NCI-H146 (cell line): ENCODE measurements at regions not wholly inside any gene's neighbourhood (a gene's known extent, or its start where the extent isn't known, plus 50 kb on each side); places are given as distances from the start of the nearest gene placed in this dataset.
"Not testable (repeated sequence)": the region's sequence is repeated elsewhere in the genome, so short reads cannot be mapped to it uniquely, and the experiment has no call there.

Source experiments
- DNase-seq: peaks from one replicate; lab custom pipeline; 2025; lab: John Stamatoyannopoulos, UW

GRCh38 chr3:95468331-95468730 lies 1346.1 kb upstream of the EPHA6 start:
- DNase-seq, result no peak

DNA sequence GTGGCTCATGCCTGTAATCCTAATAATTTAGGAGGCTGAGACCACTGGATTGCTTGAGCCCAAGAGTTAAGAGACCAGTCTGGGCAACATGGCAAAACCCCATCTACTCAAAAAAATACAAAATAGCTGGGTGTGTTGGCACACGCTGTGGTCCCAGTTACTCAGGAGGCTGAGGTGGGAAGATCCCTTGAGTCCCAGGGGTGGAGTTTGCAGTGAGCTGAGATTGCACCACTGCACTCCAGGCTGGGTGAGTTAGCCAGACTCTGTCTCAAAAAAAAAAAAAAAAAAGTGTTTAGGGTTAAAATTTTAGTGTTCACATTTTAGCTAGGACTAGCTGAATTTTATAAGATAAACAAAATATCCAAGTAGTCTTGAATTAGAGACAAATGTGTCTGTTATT lies 1340.1 kb upstream of the EPHA6 start:
- DNase-seq, result no peak

DNA sequence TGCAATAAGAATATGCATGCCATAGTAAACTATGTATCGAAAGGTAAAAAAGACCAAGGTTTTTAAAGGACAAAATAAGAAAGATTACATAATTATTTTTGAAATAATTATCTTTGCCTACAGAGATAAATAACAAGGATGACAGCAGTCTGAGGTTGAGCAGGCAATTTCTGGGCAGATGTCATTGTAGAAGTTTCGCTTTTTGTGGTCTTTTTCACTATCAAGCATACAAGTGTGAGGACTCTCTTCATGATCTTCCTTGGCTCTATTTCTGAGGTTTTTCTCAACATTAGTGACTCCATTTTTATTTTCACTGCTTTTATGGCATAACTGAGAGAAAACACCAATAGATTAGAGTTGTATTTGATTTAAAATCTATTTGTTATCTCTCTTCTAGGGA lies 1337.9 kb upstream of the EPHA6 start:
- no peak for DNase-seq

- DNase-seq, result no peak
These were observed 1308.2 kb upstream of the EPHA6 start for GRCh38 chr3:95506174-95506573.

DNA sequence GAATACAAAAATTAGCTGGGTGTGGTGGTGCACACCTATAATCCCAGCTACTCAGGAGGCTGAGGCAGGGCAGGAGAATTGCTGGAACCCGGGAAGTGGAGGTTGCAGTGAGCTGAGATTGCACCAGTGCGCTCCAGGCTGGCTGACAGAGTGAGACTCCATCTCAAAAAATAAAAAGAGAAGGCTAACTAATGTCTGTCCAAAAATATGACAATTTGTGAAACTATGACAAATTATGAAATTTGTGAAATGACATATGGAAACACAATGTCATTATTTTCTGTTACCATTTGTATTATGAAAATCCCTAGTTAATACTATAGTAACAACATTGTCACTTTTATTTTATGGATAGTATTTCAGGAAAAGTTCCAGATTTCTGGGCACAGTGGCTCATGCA lies 1306.3 kb upstream of the EPHA6 start:
- DNase-seq, result no peak

- no peak for DNase-seq
These were observed 1302.6 kb upstream of the EPHA6 start for GRCh38 chr3:95511828-95512227.

DNA sequence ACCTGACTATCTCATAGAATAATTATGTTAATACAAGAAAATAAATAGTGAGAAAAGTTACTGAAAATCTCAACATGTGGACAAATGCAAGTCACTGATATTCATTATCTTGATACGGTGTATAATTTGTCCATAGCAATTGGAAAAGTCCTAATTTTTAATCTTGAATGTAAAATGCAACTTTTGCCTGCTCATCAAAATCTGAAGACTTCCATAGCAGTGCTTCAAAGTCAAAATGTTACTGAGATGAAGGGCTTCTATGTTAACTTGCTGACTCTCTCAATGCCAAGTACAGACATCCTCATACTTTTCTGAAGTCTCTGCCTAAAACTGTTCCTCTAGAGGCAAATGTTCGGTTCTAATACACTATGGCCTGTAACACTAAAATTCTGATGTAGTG lies 1300.1 kb upstream of the EPHA6 start:
- no peak for DNase-seq

GRCh38 chr3:95521396-95521795 lies 1293.0 kb upstream of the EPHA6 start:
- DNase-seq, result no peak

GRCh38 chr3:95522449-95522848 lies 1291.9 kb upstream of the EPHA6 start:
- DNase-seq, result no peak

GRCh38 chr3:95539950-95540483 lies 1274.4 kb upstream of the EPHA6 start:
- no peak for DNase-seq

DNA sequence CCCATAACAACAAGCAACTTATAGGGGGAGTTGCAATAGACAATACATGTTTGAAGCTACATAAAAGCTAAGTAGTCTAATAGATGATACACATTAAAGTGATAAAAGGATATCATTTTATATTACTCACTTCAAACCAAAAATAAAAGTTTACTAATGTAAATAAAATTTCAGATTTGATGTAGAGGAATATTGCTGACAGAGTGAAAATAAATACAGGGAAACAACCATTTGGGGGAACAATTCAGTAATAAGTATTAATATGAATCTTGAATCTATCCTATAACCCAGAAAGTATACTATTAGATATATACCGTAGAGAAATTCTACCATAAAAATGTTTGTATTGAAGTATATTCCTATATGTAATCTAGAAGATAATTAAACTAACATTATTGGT lies 1248.9 kb upstream of the EPHA6 start:
- no peak for DNase-seq

DNA sequence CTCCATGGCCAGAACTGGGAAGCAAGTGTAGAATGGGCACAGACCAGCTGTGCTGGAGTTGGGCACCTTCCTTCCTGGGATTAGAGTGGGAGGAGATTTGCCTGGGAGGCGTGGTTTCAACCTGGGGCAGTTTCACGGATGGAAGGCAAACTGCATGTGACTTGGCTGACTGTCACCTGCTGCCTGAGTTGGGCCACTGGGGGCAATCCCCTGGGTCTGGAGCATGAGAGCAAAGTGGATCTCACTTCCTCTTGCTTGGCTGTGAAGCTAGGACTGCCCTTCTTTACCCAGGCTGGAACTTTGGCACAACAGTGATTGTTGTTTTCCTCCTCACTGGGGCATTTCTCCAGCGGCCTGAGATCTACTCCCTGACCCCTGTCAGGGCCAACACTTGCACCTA lies 1247.0 kb upstream of the EPHA6 start:
- DNase-seq, result no peak

DNA sequence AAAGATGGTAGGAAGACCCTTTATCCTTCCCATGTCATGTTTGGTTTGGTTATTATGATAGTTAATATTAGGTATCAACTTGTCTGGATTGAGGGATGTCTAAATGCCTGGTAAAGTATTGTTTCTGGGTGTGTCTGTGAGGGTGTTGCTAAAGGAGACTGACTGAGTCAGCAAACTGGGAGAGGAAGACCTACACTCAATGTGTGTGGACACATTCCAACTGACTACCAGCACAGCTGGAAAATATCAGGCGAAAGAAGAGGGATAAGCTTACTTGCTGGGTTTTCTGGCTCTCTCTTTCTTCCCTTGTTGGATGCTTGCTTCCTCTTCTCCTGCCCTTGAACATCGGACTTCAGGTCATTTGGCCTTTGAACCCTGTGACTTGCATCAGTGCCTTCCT lies 1227.6 kb upstream of the EPHA6 start:
- DNase-seq, result no peak

DNA sequence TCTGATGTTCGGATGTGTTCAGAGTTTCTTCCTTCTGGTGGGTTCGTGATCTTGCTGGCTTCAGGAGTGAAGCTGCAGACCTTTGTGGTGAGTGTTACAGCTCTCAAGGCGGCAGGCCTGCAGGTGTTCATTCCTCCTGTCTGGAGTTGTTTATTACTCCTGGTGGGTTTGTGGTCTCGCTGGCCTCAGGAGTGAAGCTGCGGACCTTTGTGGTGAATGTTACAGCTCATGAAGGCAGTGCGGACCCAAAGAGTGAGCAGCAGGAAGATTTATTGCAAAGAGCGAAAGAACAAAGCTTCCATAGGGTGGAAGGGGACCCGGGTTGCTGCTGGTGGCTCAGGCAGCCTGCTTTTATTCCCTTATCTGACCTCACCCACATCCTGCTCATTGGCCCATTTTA lies 1226.8 kb upstream of the EPHA6 start:
- not testable (repeated sequence) for DNase-seq

GRCh38 chr3:95588473-95588872 lies 1225.9 kb upstream of the EPHA6 start:
- DNase-seq, result no peak

DNA sequence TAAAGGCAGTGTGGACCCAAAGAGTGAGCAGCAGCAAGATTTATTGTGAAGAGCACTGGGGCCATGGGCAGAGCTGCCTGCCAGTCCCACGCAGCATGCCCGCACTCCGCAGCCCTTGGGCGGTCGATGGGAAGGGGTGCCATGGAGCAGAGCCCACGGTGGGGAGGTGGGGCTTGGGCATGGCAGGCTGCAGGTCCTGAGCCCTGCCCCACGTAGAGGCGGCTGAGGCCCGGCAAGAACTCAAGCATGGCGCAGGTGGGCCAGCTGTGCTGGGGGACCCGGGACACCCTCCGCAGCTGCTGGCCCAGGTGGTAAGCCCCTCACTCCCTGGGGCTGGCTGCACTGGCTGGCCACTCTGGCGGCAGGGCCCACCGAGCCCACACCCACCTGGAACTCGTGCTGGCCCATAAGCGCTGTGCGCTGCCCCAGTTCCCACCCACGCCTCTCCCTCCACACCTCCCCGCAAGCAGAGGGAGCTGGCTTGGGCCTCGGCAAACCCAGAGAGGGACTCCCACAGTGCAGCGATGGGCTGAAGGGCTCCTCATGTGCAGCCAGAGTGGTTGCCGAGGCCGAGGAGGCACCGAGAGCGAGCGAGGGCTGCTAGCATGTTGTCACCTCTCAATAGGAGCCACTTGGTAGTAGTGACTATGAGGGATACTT lies 1218.8 kb upstream of the EPHA6 start:
- DNase-seq, result no peak

DNA sequence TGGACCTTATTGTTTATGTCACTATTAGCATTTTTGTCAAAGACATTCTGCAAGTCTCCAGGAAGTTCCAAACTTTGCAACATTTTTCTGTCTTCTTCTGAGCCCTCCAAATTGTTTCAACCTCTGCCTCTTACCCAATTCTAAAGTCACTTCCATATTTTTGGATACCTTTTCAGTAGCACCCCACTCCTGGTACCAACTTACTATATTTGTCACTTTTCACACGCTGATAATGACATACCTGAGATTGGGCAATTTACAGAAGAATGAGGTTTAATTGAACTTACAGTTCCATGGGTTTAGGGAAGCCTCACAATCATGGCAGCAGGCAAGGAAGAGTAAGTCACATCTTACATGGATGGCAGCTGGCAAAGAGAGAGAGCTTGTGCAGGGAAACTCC lies 1206.5 kb upstream of the EPHA6 start:
- DNase-seq, result no peak

DNA sequence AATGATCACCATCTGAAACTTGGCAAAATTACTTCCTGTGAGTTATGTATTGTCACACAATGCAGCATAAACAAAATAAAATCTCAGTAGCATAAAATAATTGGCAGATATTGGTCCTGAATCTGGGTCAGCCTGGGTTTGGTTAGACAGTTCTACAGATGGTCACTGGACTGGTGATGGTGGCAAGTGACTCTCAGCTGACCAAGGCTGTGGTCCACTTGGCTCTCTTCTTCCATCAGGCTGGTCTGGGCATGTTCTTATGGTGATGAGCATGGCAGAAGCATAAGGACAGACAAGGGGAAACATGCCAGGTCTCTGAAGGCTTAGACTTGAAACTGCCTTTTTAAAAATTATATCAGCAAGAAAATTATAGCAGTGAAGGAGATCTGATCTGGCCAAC lies 1205.0 kb upstream of the EPHA6 start:
- DNase-seq, result no peak

GRCh38 chr3:95612611-95613010 lies 1201.8 kb upstream of the EPHA6 start:
- DNase-seq, result no peak

DNA sequence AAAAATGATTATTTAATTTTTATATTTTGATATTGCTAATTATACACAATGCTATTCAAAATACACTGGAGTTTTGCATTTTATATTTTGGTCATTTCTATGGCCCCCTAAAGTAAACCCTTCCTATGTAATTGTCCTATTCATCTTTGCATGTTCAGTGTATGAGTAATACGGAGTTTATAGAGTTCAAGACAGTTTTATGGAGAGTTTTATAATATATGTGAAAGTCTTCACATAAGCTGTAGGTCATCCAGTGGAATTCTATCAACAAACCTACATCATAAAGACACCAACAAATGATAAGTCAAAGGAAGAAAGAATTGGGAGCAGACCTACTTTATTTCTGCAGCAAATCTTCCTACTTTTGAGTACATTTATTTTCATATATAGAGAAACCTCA lies 1200.4 kb upstream of the EPHA6 start:
- DNase-seq, result no peak

- no peak for DNase-seq
These were observed 1198.6 kb upstream of the EPHA6 start for GRCh38 chr3:95615592-95616310.

DNA sequence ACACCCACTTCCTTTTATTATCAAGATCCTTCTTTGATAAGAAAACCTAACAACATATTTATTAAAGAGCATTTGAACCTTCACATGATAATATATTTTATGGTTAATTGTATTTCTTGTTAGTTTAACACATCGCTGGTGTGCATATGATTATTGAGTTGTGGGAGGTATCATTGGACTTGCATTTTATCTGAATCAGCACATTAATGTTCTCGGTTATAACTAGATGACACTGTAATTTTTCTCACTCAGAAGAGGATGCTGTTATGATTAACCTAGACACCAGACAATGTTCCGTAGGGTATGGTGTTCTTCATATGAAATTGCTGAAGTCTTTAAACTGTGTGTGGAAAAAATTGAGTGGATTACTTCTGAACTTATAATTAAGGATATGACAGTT lies 1188.3 kb upstream of the EPHA6 start:
- no peak for DNase-seq

- no peak for DNase-seq
These were observed 1187.1 kb upstream of the EPHA6 start for GRCh38 chr3:95627293-95627692.

GRCh38 chr3:95627697-95628096 lies 1186.7 kb upstream of the EPHA6 start:
- no peak for DNase-seq
